HepG2 (cell line): ENCODE measurements at regions not wholly inside any gene's neighbourhood (a gene's known extent, or its start where the extent isn't known, plus 50 kb on each side); places are given as distances from the start of the nearest gene placed in this dataset.

ENCODE experiments used
- EP300 ChIP-seq, 3 experiments: sonication (generic) in 1 of 3; formaldehyde crosslinking in 1 of 3; IDR thresholded peaks; 2 replicates each; pipeline versions ENCODE4 v1.5.1 to v1.6.1; 2011 to 2020; ENCODE audit warnings: low read depth in 2 of 3, low read length in 2 of 3, borderline replicate concordance in 1 of 3, improper control_type of control experiment in 1 of 3, mild to moderate bottlenecking in 1 of 3, missing genetic modification reagents in 1 of 3, moderate library complexity in 1 of 3
- IRF2 ChIP-seq: IDR thresholded peaks from 2 replicates; pipeline ENCODE4 v1.6.1; 2018; ENCODE audit warnings: missing genetic modification reagents, missing compliant biosample characterization
- KMT2B ChIP-seq: IDR thresholded peaks from 2 replicates; pipeline ENCODE4 v1.6.1; 2016; ENCODE audit warnings: missing genetic modification reagents, missing compliant biosample characterization
- MIER3 ChIP-seq: IDR thresholded peaks from 2 replicates; pipeline ENCODE4 v1.6.1; 2016; ENCODE audit warnings: missing compliant biosample characterization, borderline replicate concordance
- RCOR2 ChIP-seq: IDR thresholded peaks from 2 replicates; pipeline ENCODE4 v1.6.1; 2016; ENCODE audit warnings: missing biosample characterization, missing genetic modification reagents
- SMAD1 ChIP-seq: sonication (generic); formaldehyde crosslinking; IDR thresholded peaks from 2 replicates; pipeline ENCODE4 v1.4.0; 2020; ENCODE audit warnings: missing genetic modification reagents, low read depth, mild to moderate bottlenecking, borderline replicate concordance
- YEATS4 ChIP-seq: sonication (generic); formaldehyde crosslinking; IDR thresholded peaks from 2 replicates; pipeline ENCODE4 v1.4.0; 2020; ENCODE audit warnings: missing genetic modification reagents, borderline replicate concordance
- ZNF737 ChIP-seq: sonication (generic); formaldehyde crosslinking; IDR thresholded peaks from 2 replicates; pipeline ENCODE4 v1.5.0; 2020; ENCODE audit warnings: missing genetic modification reagents, mild to moderate bottlenecking, borderline replicate concordance
- TF ChIP-seq, protein P1 (sequence below): IDR thresholded peaks from 2 replicates; pipeline ENCODE4 v1.6.1; 2016; ENCODE audit warnings: missing biosample characterization, missing genetic modification reagents, low read depth
- TF ChIP-seq, protein P2 (sequence below): sonication (generic); formaldehyde crosslinking; IDR thresholded peaks from 2 replicates; pipeline ENCODE4 v1.4.0; 2020; ENCODE audit warnings: mild to moderate bottlenecking, missing genetic modification reagents
- TF ChIP-seq, protein P3 (sequence below): sonication (generic); formaldehyde crosslinking; IDR thresholded peaks from 2 replicates; pipeline ENCODE4 v1.5.1; 2020; ENCODE audit warnings: missing genetic modification reagents, mild to moderate bottlenecking, borderline replicate concordance
- TF ChIP-seq, protein P4 (sequence below), 2 experiments: sonication (generic) in 1 of 2; formaldehyde crosslinking in 1 of 2; IDR thresholded peaks; 2 replicates each; pipeline versions ENCODE4 v1.5.1 to v1.6.1; 2011 to 2020; ENCODE audit warnings: borderline replicate concordance in 1 of 2, low read depth in 1 of 2, low read length in 1 of 2, mild to moderate bottlenecking in 1 of 2, missing genetic modification reagents in 1 of 2, moderate library complexity in 1 of 2
- TF ChIP-seq, protein P5 (sequence below): sonication (generic); formaldehyde crosslinking; IDR thresholded peaks from 2 replicates; pipeline ENCODE4 v1.5.0; 2020; ENCODE audit warnings: mild to moderate bottlenecking, missing genetic modification reagents, borderline replicate concordance

DNA sequence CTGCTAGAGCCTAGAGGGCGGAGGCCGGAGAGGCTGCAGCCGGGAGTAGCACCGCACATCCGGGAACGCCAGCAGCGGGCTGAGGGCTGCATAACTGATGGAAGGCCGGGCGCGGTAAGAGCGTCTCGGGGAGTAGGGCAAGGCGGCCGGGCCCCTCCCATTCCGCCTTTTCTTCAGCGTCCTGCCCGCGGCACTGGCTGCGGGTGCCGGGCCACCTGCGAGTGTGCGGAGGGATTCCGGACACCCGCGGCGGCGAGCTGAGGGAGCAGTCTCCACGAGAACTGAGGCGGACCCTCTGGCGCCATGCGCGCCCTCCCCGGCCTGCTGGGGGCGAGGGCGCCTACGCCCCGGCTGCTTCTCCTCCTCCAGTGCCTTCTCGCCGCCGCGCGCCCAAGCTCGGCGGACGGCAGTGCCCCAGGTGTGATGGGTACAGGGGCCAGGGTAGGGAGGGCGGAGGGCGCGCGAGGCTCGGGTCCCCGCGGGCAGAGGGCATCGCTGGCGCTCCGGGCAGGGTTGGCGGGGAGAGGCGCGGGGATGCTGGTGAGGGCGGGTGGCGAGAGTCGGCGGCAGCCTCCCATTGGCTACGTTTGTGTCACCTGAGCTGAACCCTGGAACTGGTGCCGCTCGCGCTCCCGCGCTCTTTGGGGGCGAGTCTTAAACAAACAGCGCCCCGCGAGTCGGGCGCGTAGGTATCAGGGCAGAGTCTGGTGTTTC, 334.4 kb downstream of the SRGAP2C start (continued):
- TF ChIP-seq MIER3 (no peak), IRF2 (CRISPR knock-in tag) (peak; percentile 3; the same call in 1 of the 2 replicates), ZNF737 (CRISPR knock-in tag) (no peak), RCOR2 (CRISPR knock-in tag) (no peak), SMAD1 (CRISPR knock-in tag) (0 out of 2 replicates have a peak, but pooled peaks have one; percentile 51), EP300 (IDR thresholded peaks at IDR 0.05; ENCODE audit: low read depth in 2 of 2, low read length in 2 of 2) (peak in 1 of 2 experiments; percentile 2; a peak in 1 of 4 replicates), EP300 (CRISPR knock-in tag; IDR thresholded peaks at IDR 0.05; ENCODE audit: borderline replicate concordance) (peak; percentile 21; the same call in 1 of the 2 replicates), YEATS4 (CRISPR knock-in tag) (peak; percentile 84), KMT2B (no peak; the same call in 1 of the 2 replicates)
- TF ChIP-seq, protein P1, sequence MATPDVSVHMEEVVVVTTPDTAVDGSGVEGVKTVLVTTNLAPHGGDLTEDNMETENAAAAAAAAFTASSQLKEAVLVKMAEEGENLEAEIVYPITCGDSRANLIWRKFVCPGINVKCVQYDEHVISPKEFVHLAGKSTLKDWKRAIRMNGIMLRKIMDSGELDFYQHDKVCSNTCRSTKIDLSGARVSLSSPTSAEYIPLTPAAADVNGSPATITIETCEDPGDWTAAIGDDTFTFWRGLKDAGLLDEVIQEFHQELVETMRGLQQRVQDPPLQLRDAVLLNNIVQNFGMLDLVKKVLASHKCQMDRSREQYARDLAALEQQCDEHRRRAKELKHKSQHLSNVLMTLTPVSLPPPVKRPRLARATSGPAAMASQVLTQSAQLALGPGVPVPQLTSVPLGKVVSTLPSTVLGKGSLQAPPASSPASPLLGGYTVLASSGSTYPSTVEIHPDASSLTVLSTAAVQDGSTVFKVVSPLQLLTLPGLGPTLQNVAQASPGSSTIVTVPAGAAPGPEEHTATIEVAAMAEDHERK (CRISPR knock-in tag), result no peak
- TF ChIP-seq, protein P2, sequence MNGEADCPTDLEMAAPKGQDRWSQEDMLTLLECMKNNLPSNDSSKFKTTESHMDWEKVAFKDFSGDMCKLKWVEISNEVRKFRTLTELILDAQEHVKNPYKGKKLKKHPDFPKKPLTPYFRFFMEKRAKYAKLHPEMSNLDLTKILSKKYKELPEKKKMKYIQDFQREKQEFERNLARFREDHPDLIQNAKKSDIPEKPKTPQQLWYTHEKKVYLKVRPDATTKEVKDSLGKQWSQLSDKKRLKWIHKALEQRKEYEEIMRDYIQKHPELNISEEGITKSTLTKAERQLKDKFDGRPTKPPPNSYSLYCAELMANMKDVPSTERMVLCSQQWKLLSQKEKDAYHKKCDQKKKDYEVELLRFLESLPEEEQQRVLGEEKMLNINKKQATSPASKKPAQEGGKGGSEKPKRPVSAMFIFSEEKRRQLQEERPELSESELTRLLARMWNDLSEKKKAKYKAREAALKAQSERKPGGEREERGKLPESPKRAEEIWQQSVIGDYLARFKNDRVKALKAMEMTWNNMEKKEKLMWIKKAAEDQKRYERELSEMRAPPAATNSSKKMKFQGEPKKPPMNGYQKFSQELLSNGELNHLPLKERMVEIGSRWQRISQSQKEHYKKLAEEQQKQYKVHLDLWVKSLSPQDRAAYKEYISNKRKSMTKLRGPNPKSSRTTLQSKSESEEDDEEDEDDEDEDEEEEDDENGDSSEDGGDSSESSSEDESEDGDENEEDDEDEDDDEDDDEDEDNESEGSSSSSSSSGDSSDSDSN (CRISPR knock-in tag), result peak; percentile 96
- TF ChIP-seq, protein P3, sequence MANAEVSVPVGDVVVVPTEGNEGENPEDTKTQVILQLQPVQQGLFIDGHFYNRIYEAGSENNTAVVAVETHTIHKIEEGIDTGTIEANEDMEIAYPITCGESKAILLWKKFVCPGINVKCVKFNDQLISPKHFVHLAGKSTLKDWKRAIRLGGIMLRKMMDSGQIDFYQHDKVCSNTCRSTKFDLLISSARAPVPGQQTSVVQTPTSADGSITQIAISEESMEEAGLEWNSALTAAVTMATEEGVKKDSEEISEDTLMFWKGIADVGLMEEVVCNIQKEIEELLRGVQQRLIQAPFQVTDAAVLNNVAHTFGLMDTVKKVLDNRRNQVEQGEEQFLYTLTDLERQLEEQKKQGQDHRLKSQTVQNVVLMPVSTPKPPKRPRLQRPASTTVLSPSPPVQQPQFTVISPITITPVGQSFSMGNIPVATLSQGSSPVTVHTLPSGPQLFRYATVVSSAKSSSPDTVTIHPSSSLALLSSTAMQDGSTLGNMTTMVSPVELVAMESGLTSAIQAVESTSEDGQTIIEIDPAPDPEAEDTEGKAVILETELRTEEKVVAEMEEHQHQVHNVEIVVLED (CRISPR knock-in tag), result peak; percentile 53; the same call in 1 of the 2 replicates
- TF ChIP-seq, protein P4, sequence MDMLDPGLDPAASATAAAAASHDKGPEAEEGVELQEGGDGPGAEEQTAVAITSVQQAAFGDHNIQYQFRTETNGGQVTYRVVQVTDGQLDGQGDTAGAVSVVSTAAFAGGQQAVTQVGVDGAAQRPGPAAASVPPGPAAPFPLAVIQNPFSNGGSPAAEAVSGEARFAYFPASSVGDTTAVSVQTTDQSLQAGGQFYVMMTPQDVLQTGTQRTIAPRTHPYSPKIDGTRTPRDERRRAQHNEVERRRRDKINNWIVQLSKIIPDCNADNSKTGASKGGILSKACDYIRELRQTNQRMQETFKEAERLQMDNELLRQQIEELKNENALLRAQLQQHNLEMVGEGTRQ (IDR thresholded peaks at IDR 0.05; ENCODE audit: low read depth, low read length), result peak; percentile 73
- TF ChIP-seq, protein P4 (CRISPR knock-in tag; IDR thresholded peaks at IDR 0.05; ENCODE audit: borderline replicate concordance), result peak; percentile 89; the same call in 1 of the 2 replicates
- TF ChIP-seq, protein P5, sequence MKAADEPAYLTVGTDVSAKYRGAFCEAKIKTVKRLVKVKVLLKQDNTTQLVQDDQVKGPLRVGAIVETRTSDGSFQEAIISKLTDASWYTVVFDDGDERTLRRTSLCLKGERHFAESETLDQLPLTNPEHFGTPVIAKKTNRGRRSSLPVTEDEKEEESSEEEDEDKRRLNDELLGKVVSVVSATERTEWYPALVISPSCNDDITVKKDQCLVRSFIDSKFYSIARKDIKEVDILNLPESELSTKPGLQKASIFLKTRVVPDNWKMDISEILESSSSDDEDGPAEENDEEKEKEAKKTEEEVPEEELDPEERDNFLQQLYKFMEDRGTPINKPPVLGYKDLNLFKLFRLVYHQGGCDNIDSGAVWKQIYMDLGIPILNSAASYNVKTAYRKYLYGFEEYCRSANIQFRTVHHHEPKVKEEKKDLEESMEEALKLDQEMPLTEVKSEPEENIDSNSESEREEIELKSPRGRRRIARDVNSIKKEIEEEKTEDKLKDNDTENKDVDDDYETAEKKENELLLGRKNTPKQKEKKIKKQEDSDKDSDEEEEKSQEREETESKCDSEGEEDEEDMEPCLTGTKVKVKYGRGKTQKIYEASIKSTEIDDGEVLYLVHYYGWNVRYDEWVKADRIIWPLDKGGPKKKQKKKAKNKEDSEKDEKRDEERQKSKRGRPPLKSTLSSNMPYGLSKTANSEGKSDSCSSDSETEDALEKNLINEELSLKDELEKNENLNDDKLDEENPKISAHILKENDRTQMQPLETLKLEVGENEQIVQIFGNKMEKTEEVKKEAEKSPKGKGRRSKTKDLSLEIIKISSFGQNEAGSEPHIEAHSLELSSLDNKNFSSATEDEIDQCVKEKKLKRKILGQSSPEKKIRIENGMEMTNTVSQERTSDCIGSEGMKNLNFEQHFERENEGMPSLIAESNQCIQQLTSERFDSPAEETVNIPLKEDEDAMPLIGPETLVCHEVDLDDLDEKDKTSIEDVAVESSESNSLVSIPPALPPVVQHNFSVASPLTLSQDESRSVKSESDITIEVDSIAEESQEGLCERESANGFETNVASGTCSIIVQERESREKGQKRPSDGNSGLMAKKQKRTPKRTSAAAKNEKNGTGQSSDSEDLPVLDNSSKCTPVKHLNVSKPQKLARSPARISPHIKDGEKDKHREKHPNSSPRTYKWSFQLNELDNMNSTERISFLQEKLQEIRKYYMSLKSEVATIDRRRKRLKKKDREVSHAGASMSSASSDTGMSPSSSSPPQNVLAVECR (CRISPR knock-in tag), result peak; percentile 85
